PC-9 (cell line): ENCODE measurements at regions not wholly inside any gene's neighbourhood (a gene's known extent, or its start where the extent isn't known, plus 50 kb on each side); places are given as distances from the start of the nearest gene placed in this dataset.

Source experiments
- BruUV-seq: library from RNA; stranded (reverse); fragments of 400-500 nt; replicated peaks from 2 replicates; lab custom pipeline; 2021; lab: Mats Ljungman, UMichigan
- CTCF ChIA-PET: fragments of 300-600 bp; sonication (Branson Sonifier 250); formaldehyde crosslinking; loops from one replicate; lab custom pipeline; 2022; ENCODE audit warnings: antibody characterized with exemption; lab: Charles Lee
- POLR2A ChIA-PET: fragments of 300-600 bp; sonication (Branson Sonifier 250); formaldehyde crosslinking; loops from one replicate; lab custom pipeline; 2022; ENCODE audit warnings: antibody characterized with exemption; ENCODE audit not compliant: unreplicated experiment; lab: Charles Lee
- DNase-seq, 2 experiments: peaks; one replicate each; pipeline versions ENCODE4 v3.0.0 to v3.0.0-alpha.2; 2015 to 2022; ENCODE audit warnings: mixed read lengths in 1 of 2
- H2AFZ ChIP-seq: fragments of 200-600 bp; sonication (generic); 2 replicates; pipeline ENCODE4 v1.8.1; 2017; ENCODE audit warnings: antibody characterized with exemption
- H3F3A ChIP-seq: fragments of 200-600 bp; sonication (generic); 2 replicates; pipeline ENCODE4 v1.8.1; 2017; ENCODE audit warnings: antibody characterized with exemption, mild to moderate bottlenecking, low read depth; ENCODE audit not compliant: insufficient read depth
- H3K27ac ChIP-seq: fragments of 200-600 bp; sonication (generic); 2 replicates; pipeline ENCODE4 v1.6.1; 2016; ENCODE audit warnings: mixed run types
- H3K27me3 ChIP-seq: fragments of 200-600 bp; sonication (generic); 2 replicates; pipeline ENCODE4 v1.6.1; 2016; ENCODE audit warnings: low read depth, mixed run types; ENCODE audit not compliant: insufficient read depth
- H3K36me3 ChIP-seq: fragments of 200-600 bp; sonication (generic); 2 replicates; pipeline ENCODE4 v1.6.1; 2016; ENCODE audit warnings: low read depth, mixed run types
- H3K4me1 ChIP-seq: fragments of 200-600 bp; sonication (generic); replicated peaks from 2 replicates; pipeline ENCODE4 v1.6.1; 2016; ENCODE audit warnings: mixed run types; ENCODE audit not compliant: insufficient read depth
- H3K4me2 ChIP-seq: fragments of 200-600 bp; sonication (generic); 2 replicates; pipeline ENCODE4 v1.6.1; 2017; ENCODE audit warnings: mixed run types
- H3K4me3 ChIP-seq: fragments of 200-600 bp; sonication (generic); 2 replicates; pipeline ENCODE4 v1.6.1; 2016; ENCODE audit warnings: mixed run types
- H3K79me2 ChIP-seq: fragments of 200-600 bp; sonication (generic); 2 replicates; pipeline ENCODE4 v1.6.1; 2017; ENCODE audit warnings: low read depth, mixed run types
- H3K9me2 ChIP-seq: fragments of 200-600 bp; sonication (generic); 2 replicates; pipeline ENCODE4 v1.8.1; 2017; ENCODE audit warnings: mild to moderate bottlenecking; ENCODE audit not compliant: insufficient read depth
- H3K9me3 ChIP-seq: fragments of 200-600 bp; sonication (generic); 2 replicates; pipeline ENCODE4 v1.8.1; 2016; ENCODE audit warnings: low read depth; ENCODE audit not compliant: insufficient read depth
- H4K20me1 ChIP-seq: fragments of 200-600 bp; sonication (generic); 2 replicates; pipeline ENCODE4 v1.8.1; 2017; ENCODE audit not compliant: insufficient read depth
- CTCF ChIP-seq: fragments of 200-600 bp; sonication (generic); conservative IDR thresholded peaks from 2 replicates; pipeline ENCODE4 v1.6.1; 2017; ENCODE audit warnings: mixed run types, antibody characterized with exemption, mild to moderate bottlenecking, moderate library complexity
- EZH2 ChIP-seq: fragments of 200-600 bp; sonication (generic); IDR thresholded peaks from 2 replicates; pipeline ENCODE4 v1.8.0; 2017; ENCODE audit warnings: antibody characterized with exemption, low read depth
- intact Hi-C: fragments of 100-400 bp; cut with micrococcal nuclease; formaldehyde crosslinking; loops from one replicate; pipeline ENCODE4 v1.10.0; 2022; ENCODE audit not compliant: unreplicated experiment

DNA sequence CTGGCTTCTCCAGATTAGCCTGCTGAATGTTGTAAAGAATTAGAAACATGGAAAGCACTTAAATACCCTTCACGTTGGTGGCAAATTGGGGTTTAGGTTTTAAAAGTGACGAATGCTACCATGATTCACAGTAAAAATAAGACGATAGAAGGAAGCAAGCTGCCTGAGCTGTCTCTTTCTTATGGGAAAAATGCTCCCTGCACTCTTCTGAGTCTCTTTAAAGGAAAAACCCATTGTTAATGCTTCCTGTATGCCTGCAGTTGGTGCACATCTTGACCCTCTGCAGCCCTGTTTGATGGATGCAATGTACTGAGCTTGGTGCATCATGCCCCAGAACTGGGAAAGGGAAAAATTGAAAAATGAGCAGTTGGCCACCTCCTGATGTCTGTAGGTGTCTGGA, 258.6 kb upstream of the RASGRP1 start:
- Histone ChIP-seq H3K9me3 (no peaks in the 10 kb centered on the region), H3K4me3 (no peak overlapping the region), H4K20me1 (no peaks in the 10 kb centered on the region), H3K4me1 (no peaks in the 10 kb centered on the region), H3K79me2 (no peaks in the 10 kb centered on the region), H3K9me2 (no peaks in the 10 kb centered on the region), H3K27ac (no peak overlapping the region), H3F3A (no peaks in the 10 kb centered on the region), H3K27me3 (no peaks in the 10 kb centered on the region), H2AFZ (no peak overlapping the region), H3K4me2 (no peak overlapping the region), H3K36me3 (no peaks in the 10 kb centered on the region)
- POLR2A ChIA-PET = no interaction called here
- no peak for TF ChIP-seq EZH2
- TF ChIP-seq CTCF = no peak
- intact Hi-C loops = no loop called here
- BruUV-seq = no TSS peak
- DNase-seq = no peak
- CTCF ChIA-PET = no interaction called here

- Histone ChIP-seq H3K27ac (no peak overlapping the region), H2AFZ (no peak overlapping the region), H3K9me2 (no peaks in the 10 kb centered on the region), H3K4me3 (no peak overlapping the region), H3K79me2 (no peaks in the 10 kb centered on the region), H4K20me1 (no peaks in the 10 kb centered on the region), H3K9me3 (no peaks in the 10 kb centered on the region), H3F3A (no peaks in the 10 kb centered on the region), H3K27me3 (no peaks in the 10 kb centered on the region), H3K4me2 (no peak overlapping the region), H3K36me3 (no peaks in the 10 kb centered on the region), H3K4me1 (no peaks in the 10 kb centered on the region)
- no peak for DNase-seq
- no TSS peak for BruUV-seq
- intact Hi-C loops = no loop called here
- ChIA-PET POLR2A (no interaction called here), CTCF (no interaction called here)
- TF ChIP-seq CTCF = no peak
- no peak for TF ChIP-seq EZH2
Observed at GRCh38 chr15:38824719-38825118, 260.1 kb upstream of the RASGRP1 start.

DNA sequence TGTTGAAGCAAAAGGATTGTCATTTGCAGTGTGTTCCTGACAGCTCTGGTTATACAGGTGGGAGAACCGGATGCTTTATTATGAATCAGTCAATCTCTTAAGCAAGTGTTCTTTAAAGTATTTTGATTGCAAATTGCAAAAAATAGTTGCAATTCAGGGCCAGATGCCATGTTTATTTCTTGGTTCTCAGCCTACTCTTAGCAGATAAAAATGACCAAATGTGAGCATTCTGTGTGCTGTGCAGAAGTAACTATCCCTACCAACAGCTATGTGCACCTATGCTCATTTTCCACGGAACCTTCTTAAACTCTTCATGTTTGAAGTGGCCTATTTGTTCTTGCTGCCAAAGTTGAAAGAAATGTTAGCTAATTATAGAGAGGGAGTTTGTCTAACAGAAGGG, 262.3 kb upstream of the RASGRP1 start:
- no peak for DNase-seq
- Histone ChIP-seq H3F3A (no peaks in the 10 kb centered on the region), H4K20me1 (no peaks in the 10 kb centered on the region), H3K4me2 (no peak overlapping the region), H3K27ac (no peak overlapping the region), H3K4me1 (no peaks in the 10 kb centered on the region), H2AFZ (no peak overlapping the region), H3K4me3 (no peak overlapping the region), H3K27me3 (no peaks in the 10 kb centered on the region), H3K79me2 (no peaks in the 10 kb centered on the region), H3K9me3 (no peaks in the 10 kb centered on the region), H3K9me2 (no peaks in the 10 kb centered on the region), H3K36me3 (no peaks in the 10 kb centered on the region)
- POLR2A ChIA-PET = no interaction called here
- intact Hi-C loops = no loop called here
- no TSS peak for BruUV-seq
- TF ChIP-seq EZH2 (no peak), CTCF (no peak)
- CTCF ChIA-PET = no interaction called here
